Activated naive CD8-positive, alpha-beta T cell treated with anti-CD3 and anti-CD28 coated beads for 36 hours (primary cell): ENCODE measurements at regions not wholly inside any gene's neighbourhood (a gene's known extent, or its start where the extent isn't known, plus 50 kb on each side); places are given as distances from the start of the nearest gene placed in this dataset.

ENCODE experiments used
- DNase-seq: peaks from one replicate; pipeline ENCODE4 v3.0.0; 2021
- H3K27ac Mint-ChIP-seq: one replicate; pipeline ENCODE4 v1.8.0; 2022; ENCODE audit warnings: mild to moderate bottlenecking, moderate library complexity, mixed read lengths
- H3K27me3 Mint-ChIP-seq: one replicate; pipeline ENCODE4 v1.8.0; 2022; ENCODE audit warnings: mild to moderate bottlenecking, mixed read lengths
- H3K36me3 Mint-ChIP-seq: one replicate; pipeline ENCODE4 v1.8.0; 2021; ENCODE audit warnings: mild to moderate bottlenecking, mixed read lengths
- H3K4me1 Mint-ChIP-seq: one replicate; pipeline ENCODE4 v1.8.0; 2021; ENCODE audit warnings: mixed read lengths
- H3K4me3 Mint-ChIP-seq: one replicate; pipeline ENCODE4 v1.8.0; 2022; ENCODE audit warnings: mild to moderate bottlenecking, moderate library complexity, mixed read lengths
- H3K9me3 Mint-ChIP-seq: one replicate; pipeline ENCODE4 v1.8.0; 2022; ENCODE audit warnings: mixed read lengths

DNA sequence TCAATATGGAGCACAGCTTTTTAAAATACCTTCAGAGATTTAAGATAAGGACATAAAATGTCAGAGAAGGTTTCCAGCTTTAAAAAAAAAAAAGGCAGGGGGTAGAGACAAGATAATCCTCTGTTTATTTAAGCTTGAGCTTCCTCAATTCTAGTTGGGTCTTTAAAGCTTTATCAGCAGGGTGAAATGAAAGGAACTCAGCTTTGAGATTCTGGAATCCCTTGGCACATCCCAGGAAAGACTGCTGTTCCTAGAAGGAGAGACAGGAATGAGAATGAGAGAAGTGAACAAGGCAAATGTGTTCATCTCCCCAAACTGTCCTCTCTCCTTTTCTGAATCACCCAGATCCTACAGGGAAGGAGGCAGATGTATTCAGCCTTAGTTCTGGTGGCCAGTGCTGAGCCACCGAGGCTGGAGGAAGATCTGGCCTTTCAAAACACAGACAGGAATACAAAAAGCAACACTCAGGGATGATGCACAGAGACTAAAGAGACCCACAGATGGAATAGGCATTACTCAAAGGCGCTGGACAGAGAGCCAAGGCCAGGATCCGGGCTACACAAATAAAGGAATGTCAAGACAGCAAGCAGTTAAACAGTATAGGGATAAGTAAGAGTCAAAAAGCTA is 385.8 kb upstream of the DUSP10 start:
- H3K9me3 Mint-ChIP-seq = no peaks in the 10 kb centered on the region
- H3K4me3 Mint-ChIP-seq = no peak overlapping the region
- H3K27ac Mint-ChIP-seq = no peak overlapping the region
- no peak for DNase-seq
- no peaks in the 10 kb centered on the region for H3K4me1 Mint-ChIP-seq
- no peaks in the 10 kb centered on the region for H3K27me3 Mint-ChIP-seq
- no peaks in the 10 kb centered on the region for H3K36me3 Mint-ChIP-seq

DNA sequence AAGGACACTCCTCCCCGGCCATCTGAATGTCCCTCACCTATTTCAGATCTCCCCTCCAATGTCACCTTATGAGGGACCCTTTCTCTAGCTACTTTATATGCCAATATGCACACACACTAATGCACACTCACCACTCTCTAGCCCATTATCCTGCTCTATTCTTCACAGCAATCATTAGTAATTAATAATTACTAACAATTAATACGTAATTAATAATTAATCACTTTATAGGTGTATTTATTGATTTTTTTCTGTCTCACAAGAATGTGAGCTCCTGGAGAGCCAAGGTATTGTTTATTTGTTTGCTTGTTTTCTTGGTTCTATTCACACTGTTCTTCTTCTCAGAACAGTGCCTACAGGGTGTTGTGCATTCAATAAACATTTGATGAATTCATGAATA is 385.2 kb upstream of the DUSP10 start:
- no peak overlapping the region for H3K4me3 Mint-ChIP-seq
- no peaks in the 10 kb centered on the region for H3K27me3 Mint-ChIP-seq
- no peaks in the 10 kb centered on the region for H3K9me3 Mint-ChIP-seq
- no peaks in the 10 kb centered on the region for H3K4me1 Mint-ChIP-seq
- no peak for DNase-seq
- H3K36me3 Mint-ChIP-seq = no peaks in the 10 kb centered on the region
- H3K27ac Mint-ChIP-seq = no peak overlapping the region

DNA sequence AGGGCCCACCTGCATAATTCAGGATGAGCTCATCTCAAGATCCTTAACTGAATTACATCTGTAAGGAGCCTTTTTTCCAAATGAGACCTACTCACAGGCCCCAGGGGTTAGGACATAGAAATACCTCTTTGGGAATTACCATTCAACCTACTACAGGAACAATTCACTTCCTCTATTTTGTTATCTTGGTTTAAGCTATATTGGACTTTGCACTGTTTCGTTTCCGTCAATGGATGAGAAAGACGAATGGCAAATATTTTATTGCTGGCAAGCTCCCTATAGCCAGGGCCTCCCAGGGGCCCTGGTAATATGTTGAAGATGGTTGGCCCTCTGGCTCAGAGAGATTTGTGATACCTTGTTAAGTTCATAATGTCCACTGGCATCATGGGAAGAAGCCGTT is 384.2 kb upstream of the DUSP10 start:
- Mint-ChIP-seq H3K9me3 (no peaks in the 10 kb centered on the region), H3K27me3 (no peaks in the 10 kb centered on the region), H3K36me3 (no peaks in the 10 kb centered on the region), H3K27ac (no peak overlapping the region), H3K4me3 (no peak overlapping the region), H3K4me1 (no peaks in the 10 kb centered on the region)
- no peak for DNase-seq

DNA sequence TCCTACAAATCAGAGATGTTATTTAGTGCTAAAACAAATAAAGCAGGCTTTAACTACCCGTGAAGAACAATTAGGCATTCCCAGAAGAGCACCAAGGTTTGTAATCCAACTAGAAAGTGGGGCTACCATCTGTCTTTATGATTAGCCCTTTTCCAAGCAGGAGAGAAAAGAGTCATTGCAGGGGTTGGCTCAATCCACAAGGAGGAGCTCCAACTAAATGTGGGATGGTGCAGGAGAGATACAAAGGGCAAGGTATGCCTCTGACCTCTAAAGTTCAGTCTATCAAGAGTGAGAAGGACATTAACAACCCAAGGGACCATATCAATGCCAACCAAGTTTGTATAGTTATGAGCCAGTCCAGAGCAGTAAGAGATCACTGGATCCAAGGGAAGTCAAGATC is 382.7 kb upstream of the DUSP10 start:
- Mint-ChIP-seq H3K4me1 (no peaks in the 10 kb centered on the region), H3K27ac (no peak overlapping the region), H3K27me3 (no peaks in the 10 kb centered on the region), H3K4me3 (no peak overlapping the region), H3K9me3 (no peaks in the 10 kb centered on the region), H3K36me3 (no peaks in the 10 kb centered on the region)
- no peak for DNase-seq

DNA sequence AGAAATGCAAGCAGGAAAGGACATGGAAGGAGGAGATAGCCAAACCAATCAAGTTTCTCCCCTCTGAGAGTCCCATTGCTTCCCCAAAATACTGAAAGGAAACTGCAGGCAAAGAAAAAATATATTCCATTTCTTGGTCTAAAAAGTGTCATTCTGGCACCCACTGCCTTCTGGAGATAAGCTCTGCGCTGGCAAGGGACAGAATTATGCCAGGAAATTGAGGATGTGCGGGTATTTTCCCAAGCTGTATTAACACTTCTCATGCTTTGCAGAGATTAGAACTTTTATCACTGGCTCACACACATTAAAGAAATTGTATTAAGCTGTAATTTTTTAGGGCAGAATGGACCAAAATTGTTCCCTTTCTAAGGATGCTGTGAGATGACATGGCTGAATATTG is 381.2 kb upstream of the DUSP10 start:
- H3K27me3 Mint-ChIP-seq = no peaks in the 10 kb centered on the region
- no peaks in the 10 kb centered on the region for H3K4me1 Mint-ChIP-seq
- no peak overlapping the region for H3K27ac Mint-ChIP-seq
- DNase-seq = no peak
- H3K4me3 Mint-ChIP-seq = no peak overlapping the region
- H3K9me3 Mint-ChIP-seq = no peaks in the 10 kb centered on the region
- no peaks in the 10 kb centered on the region for H3K36me3 Mint-ChIP-seq

DNA sequence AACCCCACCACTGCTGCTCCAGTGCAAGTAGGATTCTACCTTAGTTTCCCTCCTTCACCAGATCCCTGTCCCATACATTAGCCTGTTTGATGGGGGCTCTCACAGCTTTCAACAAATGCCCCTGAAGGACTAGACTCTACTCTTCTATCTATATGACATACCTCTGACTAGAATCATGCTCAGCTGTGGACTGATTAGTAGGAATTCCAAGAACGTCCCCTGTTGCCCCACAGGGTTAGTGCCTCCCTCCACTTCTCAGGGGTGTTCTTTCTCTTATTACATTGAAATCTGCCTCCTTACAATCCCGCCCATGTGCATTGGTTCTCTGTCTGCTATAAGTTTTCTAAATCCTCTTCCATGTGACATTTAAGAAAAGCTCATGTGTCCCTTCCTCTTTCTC is 375.9 kb upstream of the DUSP10 start:
- DNase-seq = no peak
- Mint-ChIP-seq H3K4me3 (no peak overlapping the region), H3K4me1 (no peaks in the 10 kb centered on the region), H3K36me3 (no peaks in the 10 kb centered on the region), H3K9me3 (no peaks in the 10 kb centered on the region), H3K27ac (no peak overlapping the region), H3K27me3 (peaks cover 12% of the 10 kb centered on the region)

DNA sequence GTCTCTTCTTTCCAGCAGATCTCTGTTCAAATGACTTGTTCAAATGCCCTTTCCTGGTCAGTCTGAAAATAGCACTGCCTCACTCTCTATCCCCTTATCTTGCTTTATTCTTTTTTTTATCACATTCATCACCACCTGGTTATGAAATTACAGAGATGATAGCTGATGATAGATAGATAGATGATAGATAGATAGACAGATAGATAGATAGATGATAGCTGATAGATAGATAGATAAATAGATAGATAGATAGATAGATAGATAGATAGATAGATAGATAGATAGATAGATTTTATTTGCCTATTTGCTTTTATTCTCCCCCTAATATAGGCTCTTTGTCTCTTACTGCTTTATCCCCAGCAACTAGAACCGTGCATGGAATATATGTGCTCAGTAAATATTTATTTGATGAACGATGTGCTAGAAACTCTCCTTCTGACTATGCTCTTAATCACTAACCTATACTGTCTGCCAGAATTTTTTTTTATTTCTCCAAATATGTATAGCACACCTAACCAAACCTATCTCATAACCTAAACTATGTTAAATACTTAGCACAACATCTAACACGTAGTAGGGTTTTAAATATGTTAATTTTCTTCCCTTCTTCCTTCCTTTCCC is 372.8 kb upstream of the DUSP10 start:
- no peaks in the 10 kb centered on the region for H3K9me3 Mint-ChIP-seq

DNA sequence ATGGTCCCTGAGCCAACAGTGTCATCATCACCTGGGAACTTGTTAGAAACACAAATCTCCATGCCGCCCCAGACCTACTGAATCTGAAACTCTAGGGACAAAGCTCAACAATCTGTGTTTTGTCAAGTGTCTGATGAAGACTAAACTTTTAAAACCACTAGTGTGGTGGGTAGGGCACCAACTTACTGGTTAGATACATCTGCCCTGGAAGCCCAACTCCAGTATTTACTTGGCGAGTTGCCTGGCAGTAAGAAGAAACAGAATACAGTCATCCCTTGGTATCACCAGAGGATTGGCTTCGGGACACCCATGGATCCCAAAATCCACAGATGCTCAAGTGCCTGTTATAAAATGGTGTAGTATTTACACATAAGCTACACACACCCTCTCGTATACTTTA is 367.9 kb upstream of the DUSP10 start:
- Mint-ChIP-seq H3K36me3 (no peaks in the 10 kb centered on the region), H3K4me3 (no peak overlapping the region), H3K4me1 (no peaks in the 10 kb centered on the region), H3K27me3 (no peaks in the 10 kb centered on the region), H3K9me3 (no peaks in the 10 kb centered on the region), H3K27ac (no peak overlapping the region)
- no peak for DNase-seq

More for the DNA sequence above, 372.8 kb upstream of the DUSP10 start:
- H3K4me1 Mint-ChIP-seq = no peaks in the 10 kb centered on the region
- H3K27ac Mint-ChIP-seq = no peak overlapping the region
- H3K4me3 Mint-ChIP-seq = no peak overlapping the region
- peaks cover 12% of the 10 kb centered on the region for H3K27me3 Mint-ChIP-seq
- no peak for DNase-seq
- H3K36me3 Mint-ChIP-seq = no peaks in the 10 kb centered on the region

DNA sequence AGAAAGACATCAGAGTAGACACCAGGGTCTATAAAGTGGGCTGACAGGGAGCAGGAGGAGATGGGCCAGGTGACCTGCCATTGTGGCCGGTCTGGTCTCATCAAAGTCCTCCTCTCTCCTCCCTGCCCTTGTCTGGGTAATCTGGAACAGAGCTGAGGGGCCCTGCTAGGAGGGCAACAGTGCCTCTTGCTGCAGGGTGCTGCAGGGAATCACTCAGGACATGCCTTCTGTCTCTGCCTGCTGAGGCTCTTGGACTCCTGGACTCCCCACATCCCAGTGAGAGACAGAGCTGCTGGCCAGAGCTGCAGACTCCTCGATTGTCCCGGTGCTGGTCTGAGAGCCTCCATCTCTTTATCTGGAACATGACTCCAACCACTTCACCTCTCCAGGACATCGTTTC is 366.1 kb upstream of the DUSP10 start:
- Mint-ChIP-seq H3K9me3 (no peaks in the 10 kb centered on the region), H3K36me3 (no peaks in the 10 kb centered on the region), H3K27me3 (no peaks in the 10 kb centered on the region), H3K4me3 (no peak overlapping the region), H3K4me1 (no peaks in the 10 kb centered on the region), H3K27ac (no peak overlapping the region)
- DNase-seq = no peak

DNA sequence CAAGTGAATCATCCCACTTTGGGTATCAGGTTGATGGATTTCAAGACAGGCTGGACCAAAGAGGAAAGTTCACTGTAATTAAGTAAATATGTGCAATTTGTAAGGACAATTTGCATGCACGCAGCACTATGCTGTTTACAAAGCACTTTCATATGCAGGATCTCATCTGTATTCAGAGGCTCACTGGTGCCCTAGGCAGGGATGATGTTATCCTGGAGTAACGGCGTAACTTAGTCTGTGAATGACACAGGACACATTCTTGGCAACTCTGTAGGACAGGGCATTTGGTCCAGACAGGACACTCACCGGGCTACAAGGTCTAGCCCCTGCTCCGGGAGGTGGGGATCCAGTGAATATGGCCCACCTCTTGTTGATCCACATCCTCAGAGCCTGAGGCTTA is 365.4 kb upstream of the DUSP10 start:
- H3K4me1 Mint-ChIP-seq = no peaks in the 10 kb centered on the region
- no peaks in the 10 kb centered on the region for H3K27me3 Mint-ChIP-seq
- H3K27ac Mint-ChIP-seq = no peak overlapping the region
- no peak overlapping the region for H3K4me3 Mint-ChIP-seq
- DNase-seq = no peak
- no peaks in the 10 kb centered on the region for H3K36me3 Mint-ChIP-seq
- no peaks in the 10 kb centered on the region for H3K9me3 Mint-ChIP-seq

DNA sequence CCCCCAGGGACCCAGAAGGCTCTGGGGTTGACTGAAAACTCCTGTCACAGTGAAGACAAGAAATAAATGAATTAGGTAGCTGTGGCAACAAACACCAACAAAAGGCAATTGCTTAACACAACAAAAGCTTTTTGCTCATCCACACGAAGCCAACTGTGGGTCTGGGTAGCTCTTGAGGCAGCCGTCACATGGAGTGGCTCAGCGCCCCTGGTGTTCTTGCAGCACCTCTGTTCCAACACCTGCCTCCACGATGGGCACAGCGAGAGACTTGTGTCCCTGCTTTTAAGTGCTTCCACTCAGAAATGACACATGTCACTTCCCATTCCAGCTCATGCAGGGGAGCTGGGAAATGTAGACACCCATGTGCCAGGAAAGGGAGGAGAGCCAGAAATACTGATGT is 364.5 kb upstream of the DUSP10 start:
- Mint-ChIP-seq H3K4me1 (no peaks in the 10 kb centered on the region), H3K27me3 (no peaks in the 10 kb centered on the region), H3K27ac (no peak overlapping the region), H3K9me3 (no peaks in the 10 kb centered on the region), H3K4me3 (no peak overlapping the region), H3K36me3 (no peaks in the 10 kb centered on the region)
- DNase-seq = no peak

DNA sequence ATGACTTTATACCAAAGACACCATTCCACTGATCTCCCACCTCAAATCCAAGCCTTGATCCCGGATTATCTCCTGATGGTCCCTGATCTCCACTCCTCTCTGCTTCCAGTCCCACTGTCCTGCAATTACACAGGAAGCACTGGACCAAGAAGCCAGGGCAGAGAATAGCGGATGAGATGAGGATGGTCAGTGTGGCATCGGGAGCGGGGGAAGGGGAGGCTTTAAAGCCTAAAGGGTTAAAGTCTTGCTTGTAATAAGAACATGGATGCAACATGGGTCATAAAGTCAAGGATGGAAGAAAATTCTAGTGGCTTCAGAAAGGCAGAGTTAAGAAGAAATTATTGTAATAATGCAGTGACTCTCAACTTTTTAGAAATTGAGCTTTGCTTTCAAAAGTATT is 364.0 kb upstream of the DUSP10 start:
- Mint-ChIP-seq H3K4me1 (no peaks in the 10 kb centered on the region), H3K27me3 (no peaks in the 10 kb centered on the region), H3K9me3 (no peaks in the 10 kb centered on the region), H3K4me3 (no peak overlapping the region), H3K27ac (no peak overlapping the region), H3K36me3 (no peaks in the 10 kb centered on the region)
- DNase-seq = no peak

DNA sequence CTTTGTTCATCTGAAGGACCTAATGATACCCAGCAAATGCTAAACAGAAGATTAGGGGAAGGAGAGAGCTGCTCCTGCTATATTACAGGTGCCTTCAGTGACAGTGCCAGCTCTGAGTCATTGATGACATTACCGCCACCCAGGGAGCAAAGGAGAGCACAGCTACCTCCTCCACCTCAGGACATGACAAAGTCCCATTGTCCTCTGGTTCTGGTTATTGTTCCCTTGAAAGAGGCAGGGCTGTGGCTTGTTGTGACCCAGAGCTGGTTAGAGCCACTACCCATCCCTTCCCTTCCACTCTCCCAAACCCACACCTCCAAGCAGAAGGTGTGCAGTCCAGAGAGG is 363.5 kb upstream of the DUSP10 start:
- Mint-ChIP-seq H3K36me3 (no peaks in the 10 kb centered on the region), H3K27me3 (no peaks in the 10 kb centered on the region), H3K4me3 (no peak overlapping the region), H3K27ac (no peak overlapping the region), H3K4me1 (no peaks in the 10 kb centered on the region), H3K9me3 (no peaks in the 10 kb centered on the region)
- no peak for DNase-seq

DNA sequence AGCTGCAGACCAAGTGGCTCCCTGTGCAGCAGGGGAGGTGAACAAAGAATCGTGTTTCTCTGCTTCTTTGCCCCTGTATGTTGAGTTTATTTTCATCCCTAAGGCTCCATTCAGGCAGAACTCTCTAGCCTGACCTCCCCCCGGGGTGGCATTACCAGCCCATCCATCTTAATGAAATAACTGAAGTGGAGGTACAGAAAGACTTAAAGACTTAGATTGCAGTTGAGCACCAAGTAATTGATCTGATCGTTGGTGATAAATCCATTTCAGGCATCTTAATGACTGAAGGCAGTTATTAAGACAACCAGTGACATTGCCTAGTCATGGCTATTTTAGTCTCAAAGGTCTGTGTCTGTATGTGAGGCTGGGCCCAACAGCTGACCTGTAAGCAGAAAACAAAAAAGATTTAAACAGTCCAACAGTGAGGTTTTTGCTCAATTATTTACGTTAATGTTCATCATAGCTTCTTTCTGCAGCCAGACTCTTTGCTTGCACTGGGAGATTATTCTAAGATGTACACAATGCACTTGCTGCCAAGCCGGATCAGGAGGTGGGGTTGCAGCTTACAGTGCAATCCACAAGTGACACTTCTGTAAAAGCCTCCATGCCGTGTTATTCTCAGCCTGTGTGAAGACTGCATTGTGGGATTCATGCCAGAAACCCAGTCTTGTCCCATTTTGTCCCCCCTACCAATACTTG is 363.0 kb upstream of the DUSP10 start:
- H3K27ac Mint-ChIP-seq = no peak overlapping the region
- H3K4me3 Mint-ChIP-seq = no peak overlapping the region
- H3K4me1 Mint-ChIP-seq = no peaks in the 10 kb centered on the region
- no peak for DNase-seq
- H3K9me3 Mint-ChIP-seq = no peaks in the 10 kb centered on the region
- H3K27me3 Mint-ChIP-seq = no peaks in the 10 kb centered on the region
- H3K36me3 Mint-ChIP-seq = no peaks in the 10 kb centered on the region

DNA sequence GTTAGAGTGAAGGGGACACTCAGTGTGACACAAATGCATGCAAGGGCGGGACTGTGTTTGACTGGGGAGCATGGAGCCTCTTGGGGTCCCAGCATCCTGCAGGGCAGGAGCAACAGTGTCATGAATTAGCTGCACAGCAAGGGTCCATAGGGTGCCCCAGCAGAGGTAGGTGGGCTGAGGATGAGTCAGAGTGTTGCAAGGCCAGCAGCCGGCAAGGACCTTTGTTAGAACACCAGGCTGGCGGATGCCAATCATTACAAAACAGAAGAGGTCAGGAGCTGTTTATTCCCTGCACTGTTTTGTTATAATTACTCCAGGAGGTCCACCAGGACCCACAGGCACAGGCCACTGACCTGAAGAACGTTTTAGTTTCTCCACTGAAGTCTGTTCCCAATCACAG is 362.2 kb upstream of the DUSP10 start:
- H3K36me3 Mint-ChIP-seq = no peaks in the 10 kb centered on the region
- no peak for DNase-seq
- no peaks in the 10 kb centered on the region for H3K4me1 Mint-ChIP-seq
- no peak overlapping the region for H3K4me3 Mint-ChIP-seq
- no peaks in the 10 kb centered on the region for H3K9me3 Mint-ChIP-seq
- H3K27me3 Mint-ChIP-seq = no peaks in the 10 kb centered on the region
- H3K27ac Mint-ChIP-seq = no peak overlapping the region

DNA sequence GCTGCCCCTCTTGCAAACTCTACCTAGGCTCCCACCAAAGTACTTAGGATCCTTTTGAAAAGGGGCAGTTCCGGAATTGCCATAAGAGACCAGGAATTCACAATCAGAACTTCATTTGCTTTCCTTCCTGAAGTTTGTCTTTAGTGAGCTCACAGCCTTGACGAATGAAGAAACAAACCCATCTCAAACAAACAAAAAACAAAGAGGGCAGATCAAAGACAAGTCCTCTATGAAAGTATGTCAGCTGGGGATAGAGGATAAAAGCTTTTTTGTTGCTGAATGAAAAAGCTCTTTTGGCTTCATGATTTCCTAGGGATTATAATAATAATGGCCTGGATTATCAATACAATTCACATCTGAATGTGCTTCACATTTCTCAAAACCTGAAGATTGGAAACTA is 357.9 kb upstream of the DUSP10 start:
- H3K4me3 Mint-ChIP-seq = no peak overlapping the region
- no peaks in the 10 kb centered on the region for H3K4me1 Mint-ChIP-seq
- H3K27ac Mint-ChIP-seq = no peak overlapping the region
- no peaks in the 10 kb centered on the region for H3K9me3 Mint-ChIP-seq
- no peaks in the 10 kb centered on the region for H3K36me3 Mint-ChIP-seq
- H3K27me3 Mint-ChIP-seq = no peaks in the 10 kb centered on the region
- no peak for DNase-seq
